MCF 10A (cell line): ENCODE measurements at regions not wholly inside any gene's neighbourhood (a gene's known extent, or its start where the extent isn't known, plus 50 kb on each side); places are given as distances from the start of the nearest gene placed in this dataset.

Source experiments
- BruUV-seq: library from RNA; stranded (reverse); fragments of 400-500 nt; replicated peaks from 2 replicates; lab custom pipeline; 2021; lab: Mats Ljungman, UMichigan
- CTCF ChIA-PET: fragments of 300-600 bp; sonication (Branson Sonifier 250); formaldehyde crosslinking; extraction: SDS; loops from one replicate; lab custom pipeline; 2021; ENCODE audit warnings: antibody characterized with exemption, inconsistent platforms; lab: Yijun Ruan, JAX
- POLR2A ChIA-PET: fragments of 300-600, 350-650 bp; sonication (Branson Sonifier 250); formaldehyde crosslinking; extraction: SDS; loops from one replicate; lab custom pipeline; 2020; ENCODE audit warnings: antibody characterized with exemption, inconsistent platforms; lab: Yijun Ruan, JAX
- DNase-seq: peaks from one replicate; pipeline ENCODE4 v3.0.0-alpha.2; 2018; ENCODE audit not compliant: unreplicated experiment
- H3K27ac Mint-ChIP-seq: one replicate; pipeline ENCODE4 v1.8.0; 2022; ENCODE audit warnings: mild to moderate bottlenecking, low read depth, mixed read lengths; ENCODE audit not compliant: unreplicated experiment
- H3K27me3 Mint-ChIP-seq: one replicate; pipeline ENCODE4 v1.8.0; 2022; ENCODE audit warnings: mixed read lengths; ENCODE audit not compliant: insufficient read depth, unreplicated experiment
- H3K36me3 Mint-ChIP-seq: one replicate; pipeline ENCODE4 v1.8.0; 2022; ENCODE audit warnings: mild to moderate bottlenecking, moderate library complexity, mixed read lengths; ENCODE audit not compliant: insufficient read depth, unreplicated experiment
- H3K4me1 Mint-ChIP-seq: one replicate; pipeline ENCODE4 v1.8.0; 2022; ENCODE audit warnings: mixed read lengths; ENCODE audit not compliant: insufficient read depth, unreplicated experiment
- H3K4me3 Mint-ChIP-seq: one replicate; pipeline ENCODE4 v1.8.0; 2022; ENCODE audit warnings: mild to moderate bottlenecking, moderate library complexity, mixed read lengths; ENCODE audit not compliant: unreplicated experiment
- H3K9me3 Mint-ChIP-seq: one replicate; pipeline ENCODE4 v1.8.0; 2022; ENCODE audit warnings: mixed read lengths; ENCODE audit not compliant: unreplicated experiment
- CTCF ChIP-seq: fragments of 200-600 bp; IDR thresholded peaks from one replicate; pipeline ENCODE4 v1.8.0; 2022; ENCODE audit warnings: antibody characterized with exemption, mild to moderate bottlenecking; ENCODE audit not compliant: unreplicated experiment
- intact Hi-C: fragments of 100-400 bp; cut with micrococcal nuclease; formaldehyde crosslinking; loops from 2 replicates; pipeline ENCODE4 v1.14.1; 2022

- Mint-ChIP-seq H3K36me3 (no peaks in the 10 kb centered on the region), H3K27me3 (no peaks in the 10 kb centered on the region), H3K9me3 (no peaks in the 10 kb centered on the region), H3K4me1 (peaks cover 3% of the 10 kb centered on the region), H3K4me3 (no peak overlapping the region), H3K27ac (no peak overlapping the region)
- BruUV-seq: no TSS peak
- CTCF ChIA-PET: interaction anchor here (0.6 to 1.7 kb wide), 2 partner anchors 10 to 40 kb away, joined by 4 to 6 read pairs; no protein-coding TSS in a partner anchor
- POLR2A ChIA-PET: interaction anchor here (1.4 to 1.6 kb wide), 2 partner anchors 10 kb away, joined by 3 to 4 read pairs; no protein-coding TSS in a partner anchor
- no peak for TF ChIP-seq CTCF
- intact Hi-C loops: no loop called here
- no peak for DNase-seq
Observed at GRCh38 chr4:154939851-154940250, 158.8 kb downstream of the RBM46 start.

GRCh38 chr4:154942176-154942575 is 161.1 kb downstream of the RBM46 start:
- Mint-ChIP-seq H3K4me1 (peaks cover 6% of the 10 kb centered on the region), H3K36me3 (no peaks in the 10 kb centered on the region), H3K4me3 (no peak overlapping the region), H3K27ac (no peak overlapping the region), H3K9me3 (no peaks in the 10 kb centered on the region), H3K27me3 (no peaks in the 10 kb centered on the region)
- TF ChIP-seq CTCF: no peak
- ChIA-PET POLR2A (no interaction called here), CTCF (interaction anchor here (0.8 kb wide), 1 partner anchor 18 kb away, joined by 3 read pairs; no protein-coding TSS in a partner anchor)
- intact Hi-C loops: no loop called here
- no peak for DNase-seq
- BruUV-seq: no TSS peak

- DNase-seq: no peak
- peaks cover 6% of the 10 kb centered on the region for H3K4me1 Mint-ChIP-seq
- no peak overlapping the region for H3K4me3 Mint-ChIP-seq
- no peak for TF ChIP-seq CTCF
- no peaks in the 10 kb centered on the region for H3K9me3 Mint-ChIP-seq
- BruUV-seq: no TSS peak
- H3K27me3 Mint-ChIP-seq: no peaks in the 10 kb centered on the region
- no peaks in the 10 kb centered on the region for H3K36me3 Mint-ChIP-seq
- intact Hi-C loops: no loop called here
- CTCF ChIA-PET: no interaction called here
- H3K27ac Mint-ChIP-seq: no peak overlapping the region
- POLR2A ChIA-PET: no interaction called here
Observed at GRCh38 chr4:154944996-154945395, 163.9 kb downstream of the RBM46 start.

- H3K27ac Mint-ChIP-seq: no peak overlapping the region
- no peak overlapping the region for H3K4me3 Mint-ChIP-seq
- no peak for TF ChIP-seq CTCF
- ChIA-PET POLR2A (no interaction called here), CTCF (interaction anchor here (0.6 kb wide), 1 partner anchor 1731 kb away, joined by 3 read pairs; no protein-coding TSS in a partner anchor)
- H3K27me3 Mint-ChIP-seq: no peaks in the 10 kb centered on the region
- peaks cover 6% of the 10 kb centered on the region for H3K4me1 Mint-ChIP-seq
- no peaks in the 10 kb centered on the region for H3K36me3 Mint-ChIP-seq
- DNase-seq: no peak
- intact Hi-C loops: no loop called here
- BruUV-seq: no TSS peak
- H3K9me3 Mint-ChIP-seq: no peaks in the 10 kb centered on the region
Observed at GRCh38 chr4:154946113-154946512, 165.0 kb downstream of the RBM46 start.
